Glutamatergic neuron (in vitro differentiated cells): ENCODE measurements at regions not wholly inside any gene's neighbourhood (a gene's known extent, or its start where the extent isn't known, plus 50 kb on each side); places are given as distances from the start of the nearest gene placed in this dataset.
A peak's percentile ranks its signal among the peaks of the same experiment; 100 is the strongest.

Source experiments
- DNase-seq: peaks from one replicate; pipeline ENCODE4 v3.0.0; 2022
- H3K27ac Mint-ChIP-seq: one replicate; pipeline ENCODE4 v1.8.0; 2020; ENCODE audit warnings: mild to moderate bottlenecking, mixed read lengths, inconsistent platforms; ENCODE audit not compliant: unreplicated experiment
- H3K27me3 Mint-ChIP-seq: one replicate; pipeline ENCODE4 v1.8.0; 2020; ENCODE audit warnings: mild to moderate bottlenecking, moderate library complexity, mixed read lengths, inconsistent platforms; ENCODE audit not compliant: unreplicated experiment
- H3K36me3 Mint-ChIP-seq: one replicate; pipeline ENCODE4 v1.8.0; 2020; ENCODE audit warnings: mild to moderate bottlenecking, mixed read lengths, inconsistent platforms; ENCODE audit not compliant: unreplicated experiment
- H3K4me1 Mint-ChIP-seq: one replicate; pipeline ENCODE4 v1.8.0; 2020; ENCODE audit warnings: mild to moderate bottlenecking, low read depth, mixed read lengths, inconsistent platforms; ENCODE audit not compliant: unreplicated experiment
- H3K4me3 Mint-ChIP-seq: one replicate; pipeline ENCODE4 v1.8.0; 2020; ENCODE audit warnings: mild to moderate bottlenecking, mixed read lengths, inconsistent platforms; ENCODE audit not compliant: unreplicated experiment
- H3K9me3 Mint-ChIP-seq: one replicate; pipeline ENCODE4 v1.8.0; 2020; ENCODE audit warnings: mild to moderate bottlenecking, moderate library complexity, mixed read lengths, inconsistent platforms; ENCODE audit not compliant: unreplicated experiment
- CTCF ChIP-seq: fragments of 200-600 bp; sonication (generic); IDR thresholded peaks from one replicate; pipeline ENCODE4 v1.5.0; 2021; ENCODE audit not compliant: partially characterized antibody, unreplicated experiment

DNA sequence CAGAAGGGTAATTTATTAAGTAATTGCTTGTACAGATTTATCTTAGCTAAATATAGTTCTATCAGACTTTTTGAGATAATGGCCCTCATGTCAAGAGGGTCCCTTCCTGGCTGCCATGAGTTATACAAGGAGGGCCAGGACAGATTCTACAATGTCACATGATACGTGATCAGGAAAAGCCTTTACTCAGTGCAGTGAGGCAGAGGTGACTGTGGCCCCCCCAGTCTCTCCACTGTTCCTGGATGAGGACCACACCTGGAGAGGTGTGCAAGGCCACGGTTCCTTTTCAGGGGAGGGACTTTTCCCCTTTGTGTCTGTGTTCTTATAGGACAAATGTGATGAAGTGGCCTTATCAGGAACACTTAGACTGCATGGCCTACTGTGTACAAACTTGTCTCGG is 54.3 kb upstream of the LRCH1 start:
- no peak for DNase-seq
- Mint-ChIP-seq H3K4me1 (peaks cover 2% of the 10 kb centered on the region), H3K4me3 (no peak overlapping the region), H3K27ac (no peak overlapping the region), H3K27me3 (no peaks in the 10 kb centered on the region), H3K9me3 (no peaks in the 10 kb centered on the region), H3K36me3 (no peaks in the 10 kb centered on the region)
- no peak for TF ChIP-seq CTCF

DNA sequence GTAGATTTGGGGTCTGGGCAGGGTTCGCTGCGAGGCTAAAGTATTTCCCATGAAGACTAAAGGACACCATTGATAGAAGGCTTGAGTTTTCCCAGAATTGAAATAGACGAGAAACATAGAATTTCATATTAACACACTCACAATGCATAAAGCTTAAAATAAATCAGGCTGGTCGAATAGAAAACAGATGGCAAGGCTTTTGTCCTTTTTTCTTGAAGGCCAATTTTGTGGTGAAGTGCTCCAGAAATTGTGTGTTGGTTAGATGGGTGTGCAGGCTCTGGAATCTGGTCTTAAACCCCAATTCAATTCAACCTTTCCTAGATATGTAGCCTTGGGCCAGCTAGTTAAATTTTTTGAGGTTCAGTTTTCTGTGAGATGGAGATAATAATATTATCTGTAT is 56.9 kb upstream of the LRCH1 start:
- Mint-ChIP-seq H3K27me3 (no peaks in the 10 kb centered on the region), H3K4me1 (no peaks in the 10 kb centered on the region), H3K36me3 (no peaks in the 10 kb centered on the region), H3K4me3 (no peak overlapping the region), H3K9me3 (no peaks in the 10 kb centered on the region), H3K27ac (no peak overlapping the region)
- DNase-seq, result no peak
- TF ChIP-seq CTCF, result no peak

GRCh38 chr13:46495651-46496050 is 57.3 kb upstream of the LRCH1 start:
- no peak overlapping the region for H3K27ac Mint-ChIP-seq
- H3K36me3 Mint-ChIP-seq, result no peaks in the 10 kb centered on the region
- H3K4me3 Mint-ChIP-seq, result no peak overlapping the region
- no peak for DNase-seq
- H3K27me3 Mint-ChIP-seq, result no peaks in the 10 kb centered on the region
- H3K9me3 Mint-ChIP-seq, result no peaks in the 10 kb centered on the region
- no peaks in the 10 kb centered on the region for H3K4me1 Mint-ChIP-seq
- TF ChIP-seq CTCF, result no peak

- TF ChIP-seq CTCF, result no peak
- H3K4me3 Mint-ChIP-seq, result no peak overlapping the region
- H3K36me3 Mint-ChIP-seq, result no peaks in the 10 kb centered on the region
- no peak overlapping the region for H3K27ac Mint-ChIP-seq
- no peaks in the 10 kb centered on the region for H3K9me3 Mint-ChIP-seq
- H3K27me3 Mint-ChIP-seq, result no peaks in the 10 kb centered on the region
- no peaks in the 10 kb centered on the region for H3K4me1 Mint-ChIP-seq
- no peak for DNase-seq
Measured at GRCh38 chr13:46495066-46495465, 57.9 kb upstream of the LRCH1 start.

- Mint-ChIP-seq H3K27ac (no peak overlapping the region), H3K9me3 (peaks cover 1% of the 10 kb centered on the region), H3K27me3 (no peaks in the 10 kb centered on the region), H3K4me1 (no peaks in the 10 kb centered on the region), H3K36me3 (no peaks in the 10 kb centered on the region), H3K4me3 (no peak overlapping the region)
- DNase-seq, result no peak
- TF ChIP-seq CTCF, result peak; percentile 71
Measured at GRCh38 chr13:46492946-46493345, 60.0 kb upstream of the LRCH1 start.
